ENCODE measurements at regions not wholly inside any gene's neighbourhood (a gene's known extent, or its start where the extent isn't known, plus 50 kb on each side); places are given as distances from the start of the nearest gene placed in this dataset.
"Not testable (repeated sequence)": the region's sequence is repeated elsewhere in the genome, so short reads cannot be mapped to it uniquely, and the experiment has no call there.

DNA sequence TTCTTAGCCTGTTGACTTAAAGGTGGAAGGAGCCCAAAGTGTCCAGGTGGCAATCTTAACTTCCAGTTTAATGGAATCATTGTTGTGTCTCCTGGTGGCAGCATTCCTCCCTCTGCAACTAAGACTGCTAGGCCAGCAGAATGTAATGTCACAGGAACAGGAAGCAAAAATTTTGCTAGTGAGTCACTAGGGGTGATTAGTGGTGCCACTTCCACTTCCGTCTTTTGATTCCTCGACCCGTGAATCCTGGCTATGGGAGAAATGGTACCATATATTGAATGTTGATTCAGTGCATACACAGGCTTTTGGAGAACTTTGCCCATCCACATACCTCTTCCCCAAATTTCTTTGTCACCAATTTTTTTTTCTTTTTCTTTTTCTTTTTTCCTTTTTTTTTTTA lies 661.4 kb downstream of the TAF11L14 start:
- not testable (repeated sequence) for H3K36me3 ChIP-seq (ENCODE audit: control insufficient read depth, insufficient read depth, low read length); H3K27ac ChIP-seq (ENCODE audit: low read length); H3K4me3 ChIP-seq (ENCODE audit: low read length); H3K27me3 ChIP-seq (ENCODE audit: control insufficient read depth, insufficient read depth, low read length); H3K9me3 ChIP-seq (ENCODE audit: control insufficient read depth, low read depth, low read length); DNase-seq; H3K4me1 ChIP-seq (ENCODE audit: control insufficient read depth, insufficient read depth, low read length)
- WGBS (ENCODE audit: insufficient coverage, low lambda C conversion rate), result 92% methylated on average over 2 of the region's 3 CpGs

- no peaks in the 10 kb centered on the region for H3K9me3 ChIP-seq (ENCODE audit: control insufficient read depth, low read depth, low read length)
- no peaks in the 10 kb centered on the region for H3K36me3 ChIP-seq (ENCODE audit: control insufficient read depth, insufficient read depth, low read length)
- H3K4me1 ChIP-seq (ENCODE audit: control insufficient read depth, insufficient read depth, low read length), result no peaks in the 10 kb centered on the region
- H3K4me3 ChIP-seq (ENCODE audit: low read length), result no peak overlapping the region
- H3K27me3 ChIP-seq (ENCODE audit: control insufficient read depth, insufficient read depth, low read length), result no peaks in the 10 kb centered on the region
- DNase-seq, result no peak
- H3K27ac ChIP-seq (ENCODE audit: low read length), result no peak overlapping the region
Measured at GRCh38 chr5:18299166-18299565, 664.9 kb downstream of the TAF11L14 start.

GRCh38 chr5:18305288-18305924 lies 671.1 kb downstream of the TAF11L14 start:
- Histone ChIP-seq H3K27ac (ENCODE audit: low read length) (no peak overlapping the region), H3K4me1 (ENCODE audit: control insufficient read depth, insufficient read depth, low read length) (no peaks in the 10 kb centered on the region), H3K36me3 (ENCODE audit: control insufficient read depth, insufficient read depth, low read length) (no peaks in the 10 kb centered on the region), H3K27me3 (ENCODE audit: control insufficient read depth, insufficient read depth, low read length) (no peaks in the 10 kb centered on the region), H3K4me3 (ENCODE audit: low read length) (no peak overlapping the region), H3K9me3 (ENCODE audit: control insufficient read depth, low read depth, low read length) (peaks cover 6% of the 10 kb centered on the region)
- WGBS (ENCODE audit: insufficient coverage, low lambda C conversion rate), result 59% methylated on average over 2 of the region's 8 CpGs
- peak; percentile 4 for DNase-seq

DNA sequence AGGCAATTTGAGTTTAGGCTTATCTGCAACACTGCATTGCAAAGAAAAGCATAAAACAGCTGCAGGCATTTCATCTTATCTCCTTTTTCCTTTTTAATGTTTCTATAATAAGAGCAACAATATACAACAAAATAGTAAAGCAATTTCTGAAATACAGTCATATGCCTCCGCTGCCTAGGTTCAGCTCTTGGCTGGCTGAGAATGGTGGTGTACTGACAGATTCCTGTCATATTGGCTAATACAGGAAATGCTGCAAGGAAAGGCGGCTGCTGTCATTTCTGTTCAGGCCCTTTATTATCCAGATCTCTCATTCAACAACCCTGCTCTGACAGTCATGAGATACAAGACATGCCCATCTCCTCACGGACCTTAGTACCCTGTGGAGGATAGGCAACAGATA lies 677.0 kb downstream of the TAF11L14 start:
- no CpG with 5 or more reads among the region's 3 CpGs for WGBS (ENCODE audit: insufficient coverage, low lambda C conversion rate)
- Histone ChIP-seq H3K4me1 (ENCODE audit: control insufficient read depth, insufficient read depth, low read length) (no peaks in the 10 kb centered on the region), H3K36me3 (ENCODE audit: control insufficient read depth, insufficient read depth, low read length) (no peaks in the 10 kb centered on the region), H3K27ac (ENCODE audit: low read length) (no peak overlapping the region), H3K9me3 (ENCODE audit: control insufficient read depth, low read depth, low read length) (peaks cover 6% of the 10 kb centered on the region), H3K4me3 (ENCODE audit: low read length) (no peak overlapping the region), H3K27me3 (ENCODE audit: control insufficient read depth, insufficient read depth, low read length) (no peaks in the 10 kb centered on the region)
- DNase-seq, result no peak

GRCh38 chr5:18312016-18312415 lies 677.8 kb downstream of the TAF11L14 start:
- H3K4me1 ChIP-seq (ENCODE audit: control insufficient read depth, insufficient read depth, low read length), result no peaks in the 10 kb centered on the region
- H3K4me3 ChIP-seq (ENCODE audit: low read length), result no peak overlapping the region
- H3K36me3 ChIP-seq (ENCODE audit: control insufficient read depth, insufficient read depth, low read length), result no peaks in the 10 kb centered on the region
- no peaks in the 10 kb centered on the region for H3K27me3 ChIP-seq (ENCODE audit: control insufficient read depth, insufficient read depth, low read length)
- no peak overlapping the region for H3K27ac ChIP-seq (ENCODE audit: low read length)
- WGBS (ENCODE audit: insufficient coverage, low lambda C conversion rate), result 100% methylated on average over 1 of the region's 1 CpG
- peaks cover 6% of the 10 kb centered on the region for H3K9me3 ChIP-seq (ENCODE audit: control insufficient read depth, low read depth, low read length)
- no peak for DNase-seq

DNA sequence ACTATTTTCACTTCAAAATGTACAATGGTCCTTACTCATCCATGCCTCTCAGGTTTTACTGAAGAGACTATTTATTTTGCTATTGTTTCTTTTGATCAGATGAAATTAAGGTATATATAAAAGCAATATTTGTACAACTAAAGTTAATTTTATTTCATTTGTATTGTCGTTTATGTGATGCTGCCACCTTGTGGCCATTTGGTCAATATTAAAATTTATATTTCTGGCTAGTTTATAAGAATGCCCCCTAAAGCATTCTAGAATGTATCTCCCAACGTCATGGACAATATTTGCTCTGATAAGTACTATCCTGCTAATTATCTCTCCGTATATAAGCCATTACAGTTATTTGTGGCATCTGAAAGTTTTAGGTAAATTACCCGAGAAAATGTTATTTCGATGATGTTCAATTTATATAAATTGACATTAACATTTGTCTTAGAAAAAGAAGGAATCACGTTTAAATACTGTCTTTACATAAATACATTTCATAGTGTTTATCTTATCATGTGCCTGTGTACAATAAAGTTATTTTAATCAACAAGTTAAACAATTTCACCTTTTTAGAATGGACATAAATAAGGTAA lies 680.0 kb downstream of the TAF11L14 start:
- no peak overlapping the region for H3K27ac ChIP-seq (ENCODE audit: low read length)
- 67% methylated on average over 3 of the region's 6 CpGs for WGBS (ENCODE audit: insufficient coverage, low lambda C conversion rate)
- DNase-seq, result no peak

GRCh38 chr5:18321262-18321942 lies 687.1 kb downstream of the TAF11L14 start:
- Histone ChIP-seq H3K4me1 (ENCODE audit: control insufficient read depth, insufficient read depth, low read length) (no peaks in the 10 kb centered on the region), H3K36me3 (ENCODE audit: control insufficient read depth, insufficient read depth, low read length) (no peaks in the 10 kb centered on the region), H3K4me3 (ENCODE audit: low read length) (no peak overlapping the region), H3K9me3 (ENCODE audit: control insufficient read depth, low read depth, low read length) (no peaks in the 10 kb centered on the region), H3K27me3 (ENCODE audit: control insufficient read depth, insufficient read depth, low read length) (no peaks in the 10 kb centered on the region), H3K27ac (ENCODE audit: low read length) (no peak overlapping the region)
- DNase-seq, result no peak
- WGBS (ENCODE audit: insufficient coverage, low lambda C conversion rate), result no CpG with 5 or more reads among the region's 5 CpGs

More for the DNA sequence above, 680.0 kb downstream of the TAF11L14 start:
- Histone ChIP-seq H3K36me3 (ENCODE audit: control insufficient read depth, insufficient read depth, low read length) (no peaks in the 10 kb centered on the region), H3K4me1 (ENCODE audit: control insufficient read depth, insufficient read depth, low read length) (no peaks in the 10 kb centered on the region), H3K4me3 (ENCODE audit: low read length) (no peak overlapping the region), H3K27me3 (ENCODE audit: control insufficient read depth, insufficient read depth, low read length) (no peaks in the 10 kb centered on the region), H3K9me3 (ENCODE audit: control insufficient read depth, low read depth, low read length) (peaks cover 2% of the 10 kb centered on the region)

- Histone ChIP-seq H3K36me3 (ENCODE audit: control insufficient read depth, insufficient read depth, low read length) (no peaks in the 10 kb centered on the region), H3K4me1 (ENCODE audit: control insufficient read depth, insufficient read depth, low read length) (no peaks in the 10 kb centered on the region), H3K4me3 (ENCODE audit: low read length) (no peak overlapping the region), H3K27ac (ENCODE audit: low read length) (no peak overlapping the region), H3K27me3 (ENCODE audit: control insufficient read depth, insufficient read depth, low read length) (no peaks in the 10 kb centered on the region), H3K9me3 (ENCODE audit: control insufficient read depth, low read depth, low read length) (no peaks in the 10 kb centered on the region)
- no peak for DNase-seq
- WGBS (ENCODE audit: insufficient coverage, low lambda C conversion rate), result 100% methylated on average over 2 of the region's 2 CpGs
Measured at GRCh38 chr5:18323891-18324290, 689.6 kb downstream of the TAF11L14 start.

GRCh38 chr5:18325431-18325830 lies 691.2 kb downstream of the TAF11L14 start:
- WGBS (ENCODE audit: insufficient coverage, low lambda C conversion rate), result no CpG with 5 or more reads among the region's 3 CpGs
- H3K27ac ChIP-seq (ENCODE audit: low read length), result no peak overlapping the region
- no peaks in the 10 kb centered on the region for H3K36me3 ChIP-seq (ENCODE audit: control insufficient read depth, insufficient read depth, low read length)
- no peak overlapping the region for H3K4me3 ChIP-seq (ENCODE audit: low read length)
- no peaks in the 10 kb centered on the region for H3K9me3 ChIP-seq (ENCODE audit: control insufficient read depth, low read depth, low read length)
- H3K27me3 ChIP-seq (ENCODE audit: control insufficient read depth, insufficient read depth, low read length), result no peaks in the 10 kb centered on the region
- H3K4me1 ChIP-seq (ENCODE audit: control insufficient read depth, insufficient read depth, low read length), result no peaks in the 10 kb centered on the region
- no peak for DNase-seq

DNA sequence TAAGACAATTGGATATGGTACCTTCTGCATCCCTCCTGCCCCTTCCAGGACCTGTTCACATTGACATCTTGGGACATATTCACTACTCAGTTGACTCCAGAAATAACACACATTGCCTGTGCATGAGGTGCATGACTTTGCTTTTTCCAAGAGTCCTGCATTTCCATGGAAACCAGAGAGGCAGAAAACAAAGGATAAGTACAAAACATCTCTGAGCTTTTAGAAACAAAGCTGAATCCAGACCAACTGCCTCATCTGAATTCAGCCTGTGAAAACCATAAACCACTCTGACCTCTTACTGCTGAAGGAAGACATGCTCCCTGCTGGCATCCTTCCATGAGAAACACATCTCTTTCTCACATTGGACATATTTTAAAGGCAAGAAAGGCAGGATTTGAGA lies 695.1 kb downstream of the TAF11L14 start:
- no peak overlapping the region for H3K27ac ChIP-seq (ENCODE audit: low read length)
- DNase-seq, result no peak

GRCh38 chr5:18333841-18334240 lies 699.6 kb downstream of the TAF11L14 start:
- Histone ChIP-seq H3K4me1 (ENCODE audit: control insufficient read depth, insufficient read depth, low read length) (no peaks in the 10 kb centered on the region), H3K4me3 (ENCODE audit: low read length) (no peak overlapping the region), H3K27ac (ENCODE audit: low read length) (no peak overlapping the region), H3K9me3 (ENCODE audit: control insufficient read depth, low read depth, low read length) (no peaks in the 10 kb centered on the region), H3K36me3 (ENCODE audit: control insufficient read depth, insufficient read depth, low read length) (no peaks in the 10 kb centered on the region), H3K27me3 (ENCODE audit: control insufficient read depth, insufficient read depth, low read length) (no peaks in the 10 kb centered on the region)
- DNase-seq, result no peak
- 100% methylated on average over 1 of the region's 1 CpG for WGBS (ENCODE audit: insufficient coverage, low lambda C conversion rate)

More for the DNA sequence above, 695.1 kb downstream of the TAF11L14 start:
- Histone ChIP-seq H3K4me3 (ENCODE audit: low read length) (no peak overlapping the region), H3K36me3 (ENCODE audit: control insufficient read depth, insufficient read depth, low read length) (no peaks in the 10 kb centered on the region), H3K4me1 (ENCODE audit: control insufficient read depth, insufficient read depth, low read length) (no peaks in the 10 kb centered on the region), H3K27me3 (ENCODE audit: control insufficient read depth, insufficient read depth, low read length) (no peaks in the 10 kb centered on the region), H3K9me3 (ENCODE audit: control insufficient read depth, low read depth, low read length) (no peaks in the 10 kb centered on the region)
